H1 (cell line): ENCODE measurements at regions not wholly inside any gene's neighbourhood (a gene's known extent, or its start where the extent isn't known, plus 50 kb on each side); places are given as distances from the start of the nearest gene placed in this dataset.

Experiments used
- CTCF ChIA-PET: fragments of 300-600 bp; sonication (Branson Sonifier 250); formaldehyde crosslinking; loops from one replicate; lab custom pipeline; 2021; ENCODE audit not compliant: partially characterized antibody; lab: Charles Lee
- POLR2A ChIA-PET: fragments of 300-600 bp; sonication (Branson Sonifier 250); formaldehyde crosslinking; loops from one replicate; lab custom pipeline; 2021; ENCODE audit warnings: inconsistent platforms; ENCODE audit not compliant: partially characterized antibody; lab: Charles Lee
- DNase-seq, 2 experiments: peaks; one replicate each; pipeline versions ENCODE4 v3.0.0 to v3.0.0-alpha.2; 2010 to 2022; ENCODE audit warnings: low spot score in 2 of 2, low read depth in 1 of 2, mixed read lengths in 1 of 2
- FAIRE-seq: peaks from 2 replicates; lab custom pipeline; 2011; peaks lifted over from hg19 to GRCh38; lab: Jason Lieb, UNC
- H2AFZ ChIP-seq: 2 replicates; pipeline ENCODE4 v1.8.1; 2012; ENCODE audit warnings: low read length, inconsistent platforms
- H2AK5ac ChIP-seq: 2 replicates; pipeline ENCODE4 v1.6.1; 2013; ENCODE audit warnings: low read depth, low read length
- H2BK120ac ChIP-seq: replicated peaks from 2 replicates; pipeline ENCODE3; 2013; ENCODE audit warnings: low read depth, low read length, inconsistent platforms
- H2BK12ac ChIP-seq: 2 replicates; pipeline ENCODE4 v1.6.1; 2013; ENCODE audit warnings: low read depth, low read length
- H2BK15ac ChIP-seq: 2 replicates; pipeline ENCODE4 v1.6.1; 2013; ENCODE audit warnings: low read length
- H2BK20ac ChIP-seq: 2 replicates; pipeline ENCODE4 v1.6.1; 2013; ENCODE audit warnings: low read length
- H2BK5ac ChIP-seq: 2 replicates; pipeline ENCODE4 v1.6.1; 2013; ENCODE audit warnings: low read depth, low read length
- H3K14ac ChIP-seq: 2 replicates; pipeline ENCODE4 v1.6.1; 2013; ENCODE audit warnings: inconsistent platforms; ENCODE audit not compliant: insufficient read length
- H3K18ac ChIP-seq: 2 replicates; pipeline ENCODE4 v1.6.1; 2013; ENCODE audit warnings: low read length; ENCODE audit errors: extremely low read depth
- H3K23ac ChIP-seq: 2 replicates; pipeline ENCODE4 v1.6.1; 2013; ENCODE audit warnings: inconsistent platforms; ENCODE audit not compliant: insufficient read length
- H3K23me2 ChIP-seq: 2 replicates; pipeline ENCODE4 v1.6.1; 2013; ENCODE audit warnings: low read depth, low read length
- H3K27ac ChIP-seq: 2 replicates; pipeline ENCODE4 v1.6.1; 2011; ENCODE audit warnings: low read depth, low read length, inconsistent platforms
- H3K27me3 ChIP-seq, 4 experiments: replicated peaks in 1 of 4; 1 replicate in 1 of 4; 2 replicates in 3 of 4; pipeline versions ENCODE4 v1.6.1 to v1.8.1; 2011 to 2013; ENCODE audit warnings: low read length in 3 of 4, mild to moderate bottlenecking in 3 of 4, inconsistent platforms in 2 of 4, mixed read lengths in 2 of 4, moderate library complexity in 1 of 4; ENCODE audit not compliant: control insufficient read depth in 3 of 4, insufficient read depth in 3 of 4; ENCODE audit errors: extremely low read depth in 1 of 4
- H3K36me3 ChIP-seq, 4 experiments: 2 replicates each; pipeline versions ENCODE4 v1.6.1 to v1.8.1; 2011 to 2013; ENCODE audit warnings: mild to moderate bottlenecking in 4 of 4, low read length in 3 of 4, moderate library complexity in 2 of 4, control low read depth in 1 of 4, inconsistent platforms in 1 of 4; ENCODE audit not compliant: insufficient read depth in 4 of 4, control insufficient read depth in 2 of 4
- H3K4ac ChIP-seq: replicated peaks from 2 replicates; pipeline ENCODE3; 2013; ENCODE audit warnings: low read length, low read depth, mixed read lengths, inconsistent platforms; ENCODE audit not compliant: insufficient read length
- H3K4me1 ChIP-seq, 4 experiments: replicated peaks in 1 of 4; 1 replicate in 1 of 4; 2 replicates in 3 of 4; pipeline versions ENCODE4 v1.6.1 to v1.8.1; 2011 to 2013; ENCODE audit warnings: low read length in 3 of 4, inconsistent platforms in 2 of 4, mixed read lengths in 1 of 4; ENCODE audit not compliant: insufficient read depth in 4 of 4, control insufficient read depth in 3 of 4
- H3K4me2 ChIP-seq, 2 experiments: 2 replicates each; pipeline versions ENCODE4 v1.6.1 to v1.8.1; 2011 to 2013; ENCODE audit warnings: low read depth in 2 of 2, low read length in 2 of 2, control low read depth in 1 of 2, inconsistent platforms in 1 of 2, mild to moderate bottlenecking in 1 of 2; ENCODE audit not compliant: insufficient read depth in 1 of 2
- H3K4me3 ChIP-seq, 4 experiments: fragments of 200-600, 300-600 bp in 1 of 4; sonication (generic), shearing (Covaris generic), sonication (Bioruptor Twin) in 1 of 4; 2 replicates each; pipeline versions ENCODE4 v1.5.1 to v1.8.1; 2011 to 2016; ENCODE audit warnings: low read length in 4 of 4, low read depth in 3 of 4, control low read depth in 2 of 4, inconsistent platforms in 2 of 4, mild to moderate bottlenecking in 2 of 4, mixed read lengths in 1 of 4, moderate library complexity in 1 of 4; ENCODE audit not compliant: insufficient read depth in 2 of 4; ENCODE audit errors: extremely low read depth in 1 of 4
- H3K56ac ChIP-seq: replicated peaks from 2 replicates; pipeline ENCODE3; 2013; ENCODE audit warnings: low read depth, mild to moderate bottlenecking, mixed read lengths, low read length, inconsistent platforms; ENCODE audit not compliant: insufficient read length
- H3K79me1 ChIP-seq: 2 replicates; pipeline ENCODE4 v1.6.1; 2013; ENCODE audit warnings: low read depth, low read length, control low read depth
- H3K79me2 ChIP-seq, 2 experiments: 2 replicates each; pipeline versions ENCODE4 v1.6.1 to v1.8.1; 2012 to 2013; ENCODE audit warnings: low read length in 2 of 2, mild to moderate bottlenecking in 2 of 2, inconsistent platforms in 1 of 2; ENCODE audit not compliant: insufficient read depth in 2 of 2, control insufficient read depth in 1 of 2
- H3K9ac ChIP-seq, 4 experiments: replicated peaks in 1 of 4; 1 replicate in 1 of 4; 2 replicates in 3 of 4; pipeline versions ENCODE4 v1.6.1 to v1.8.1; 2011 to 2013; ENCODE audit warnings: low read depth in 3 of 4, low read length in 3 of 4, control low read depth in 2 of 4, mild to moderate bottlenecking in 2 of 4, moderate library complexity in 2 of 4, inconsistent platforms in 1 of 4; ENCODE audit errors: extremely low read depth in 1 of 4
- H3K9me3 ChIP-seq, 2 experiments: 2 replicates each; pipeline versions ENCODE4 v1.6.1 to v1.8.1; 2012 to 2013; ENCODE audit warnings: mild to moderate bottlenecking in 2 of 2, moderate library complexity in 2 of 2, control low read depth in 1 of 2, inconsistent platforms in 1 of 2, low read depth in 1 of 2, low read length in 1 of 2, mixed read lengths in 1 of 2; ENCODE audit not compliant: insufficient read depth in 2 of 2
- H4K20me1 ChIP-seq, 2 experiments: replicated peaks in 1 of 2; 2 replicates each; pipeline versions ENCODE3 to v1.8.1; 2011 to 2013; ENCODE audit warnings: inconsistent platforms in 2 of 2, low read length in 2 of 2, mild to moderate bottlenecking in 1 of 2; ENCODE audit not compliant: insufficient read depth in 2 of 2, control insufficient read depth in 1 of 2
- H4K5ac ChIP-seq: 2 replicates; pipeline ENCODE4 v1.6.1; 2013; ENCODE audit warnings: low read length, low read depth, mixed read lengths, inconsistent platforms; ENCODE audit not compliant: insufficient read length
- H4K8ac ChIP-seq: 2 replicates; pipeline ENCODE4 v1.8.0; 2013; ENCODE audit warnings: mild to moderate bottlenecking, moderate library complexity, low read length, inconsistent platforms; ENCODE audit not compliant: insufficient read depth; ENCODE audit errors: extremely low read depth
- H4K91ac ChIP-seq: replicated peaks from 2 replicates; pipeline ENCODE3; 2013; ENCODE audit warnings: low read length, mixed read lengths, inconsistent platforms; ENCODE audit not compliant: insufficient read length
- CHD1 ChIP-seq: IDR thresholded peaks from 2 replicates; pipeline ENCODE4 v1.6.1; 2012; ENCODE audit warnings: low read depth, low read length, improper control_type of control experiment
- CTBP2 ChIP-seq: IDR thresholded peaks from 2 replicates; pipeline ENCODE4 v1.7.0; 2011; ENCODE audit warnings: borderline replicate concordance, mild to moderate bottlenecking, moderate library complexity, mixed read lengths, low read length; ENCODE audit not compliant: insufficient read depth, insufficient read length
- GABPA ChIP-seq: IDR thresholded peaks from 2 replicates; pipeline ENCODE4 v1.6.1; 2011; ENCODE audit warnings: mild to moderate bottlenecking, low read length, moderate library complexity, borderline replicate concordance; ENCODE audit not compliant: insufficient read depth
- KDM4A ChIP-seq: IDR thresholded peaks from one replicate; pipeline ENCODE4 v1.7.1; 2012; ENCODE audit warnings: low read depth, mild to moderate bottlenecking, moderate library complexity, low read length, inconsistent platforms; ENCODE audit not compliant: severe bottlenecking
- MAX ChIP-seq: IDR thresholded peaks from 2 replicates; pipeline ENCODE4 v1.6.1; 2012; ENCODE audit warnings: inconsistent platforms
- PHF8 ChIP-seq: fragments of 200-600 bp; sonication (generic); conservative IDR thresholded peaks from 2 replicates; pipeline ENCODE4 v1.7.1; 2012; ENCODE audit warnings: low read depth, mild to moderate bottlenecking, inconsistent platforms, low read length, moderate library complexity
- POLR2A ChIP-seq, 2 experiments: IDR thresholded peaks; 1 replicate in 1 of 2; 2 replicates in 1 of 2; pipeline ENCODE4 v1.6.1; 2011; ENCODE audit warnings: low read depth in 2 of 2, low read length in 2 of 2, mild to moderate bottlenecking in 2 of 2; ENCODE audit errors: control extremely low read depth in 1 of 2
- RNF2 ChIP-seq: fragments of 200-900, 300-1000 bp; sonication (generic); IDR thresholded peaks from 2 replicates; pipeline ENCODE4 v1.7.1; 2016; ENCODE audit warnings: borderline replicate concordance, low read depth, mild to moderate bottlenecking, antibody characterized with exemption, low read length; ENCODE audit not compliant: poor library complexity, severe bottlenecking; ENCODE audit errors: missing control alignments
- SAP30 ChIP-seq: fragments of 300-600 bp; sonication (generic); IDR thresholded peaks from 2 replicates; pipeline ENCODE4 v1.7.1; 2012; ENCODE audit warnings: low read length, moderate library complexity, mild to moderate bottlenecking, inconsistent platforms; ENCODE audit not compliant: insufficient read depth, insufficient replicate concordance
- TBP ChIP-seq: IDR thresholded peaks from 2 replicates; pipeline ENCODE4 v1.6.1; 2011; ENCODE audit warnings: low read depth, low read length, improper control_type of control experiment
- WGBS, 2 experiments: shearing (Covaris generic) in 1 of 2; methylation state at CpG; one replicate each; pipeline versions ENCODE4 v1.1.6 to v1.1.7; 2013 to 2015; ENCODE audit warnings: low lambda C conversion rate in 2 of 2, mixed read lengths in 2 of 2, inconsistent platforms in 1 of 2, low coverage in 1 of 2, missing lambda C conversion rate in 1 of 2; ENCODE audit not compliant: insufficient replicate concordance in 2 of 2, insufficient coverage in 1 of 2, insufficient read length in 1 of 2; ENCODE audit errors: extremely low coverage in 1 of 2, missing lambda C conversion rate in 1 of 2; 5-methylcytosine and 5-hydroxymethylcytosine counted together

- H2BK120ac ChIP-seq: no peak overlapping the region
- FAIRE-seq: no peak
- peaks cover 0 to 6% of the 10 kb centered on the region in 2 experiments; a peak in 1 of 4 replicates for H3K9me3 ChIP-seq
- no peak overlapping the region for H3K14ac ChIP-seq
- no peaks in the 10 kb centered on the region for H3K79me2 ChIP-seq
- no peak overlapping the region for H2BK12ac ChIP-seq
- no peak for DNase-seq
- H3K23ac ChIP-seq: no peak overlapping the region
- no peak overlapping the region for H2BK20ac ChIP-seq
- no peak overlapping the region for H4K91ac ChIP-seq
- no peak overlapping the region for H2AK5ac ChIP-seq
- no peak overlapping the region for H2BK5ac ChIP-seq
- no peaks in the 10 kb centered on the region for H3K27me3 ChIP-seq
- H2BK15ac ChIP-seq: no peak overlapping the region
- no peak overlapping the region for H4K8ac ChIP-seq
- H3K18ac ChIP-seq: no peak overlapping the region
- whole genome bisulfite sequencing, 2 experiments: 97% methylated on average over 10 of the region's 10 CpGs; no CpG with 5 or more reads in 1 of the 2 experiments
- no peaks in the 10 kb centered on the region for H4K20me1 ChIP-seq
- CTCF ChIA-PET: interaction anchor here (0.6 to 16.4 kb wide), 22 partner anchors 4 to 1102 kb away, joined by 3 to 163 read pairs (median 4); no protein-coding TSS in a partner anchor
- H3K4me3 ChIP-seq: no peak overlapping the region
- no peak overlapping the region for H2AFZ ChIP-seq
- no peaks in the 10 kb centered on the region for H3K36me3 ChIP-seq
- no peak overlapping the region for H3K56ac ChIP-seq
- H3K9ac ChIP-seq: no peak overlapping the region
- POLR2A ChIA-PET: no interaction called here
- H4K5ac ChIP-seq: no peak overlapping the region
- H3K27ac ChIP-seq: no peak overlapping the region
- no peak for TF ChIP-seq MAX
- TF ChIP-seq KDM4A: no peak
- no peak for TF ChIP-seq PHF8
- TF ChIP-seq CHD1: no peak
- no peak for TF ChIP-seq CTBP2
- TF ChIP-seq TBP: no peak
- TF ChIP-seq SAP30: no peak
- TF ChIP-seq RNF2: no peak
- no peak for TF ChIP-seq GABPA
- no peak for TF ChIP-seq POLR2A (IDR thresholded peaks at IDR 0.05; ENCODE audit: control extremely low read depth in 1 of 2, low read depth in 2 of 2, low read length in 2 of 2)
- TF ChIP-seq, all 59 proteins: peak for 0
- Histone ChIP-seq H3K4me2 (no peak overlapping the region), H3K4me1 (no peaks in the 10 kb centered on the region; a peak in 2 of 7 replicates), H3K23me2 (no peaks in the 10 kb centered on the region), H3K79me1 (no peaks in the 10 kb centered on the region), H3K4ac (no peak overlapping the region)
These were observed 461.1 kb downstream of the PTPRU start for GRCh38 chr1:29697391-29697780.
